ENCODE measurements at regions not wholly inside any gene's neighbourhood (a gene's known extent, or its start where the extent isn't known, plus 50 kb on each side); places are given as distances from the start of the nearest gene placed in this dataset.
"Not testable (repeated sequence)": the region's sequence is repeated elsewhere in the genome, so short reads cannot be mapped to it uniquely, and the experiment has no call there.

GRCh38 chr1:199020051-199020450, 381.2 kb downstream of the PTPRC start:
- Histone ChIP-seq H3K27ac (no peak overlapping the region), H3K4me3 (no peak overlapping the region)

- no peak overlapping the region for H3K27ac ChIP-seq
- no peak overlapping the region for H3K4me3 ChIP-seq
Observed at GRCh38 chr1:199020904-199021303, 382.1 kb downstream of the PTPRC start.

GRCh38 chr1:199029401-199029800, 390.6 kb downstream of the PTPRC start:
- no peak overlapping the region for H3K27ac ChIP-seq

GRCh38 chr1:199029855-199030254, 391.0 kb downstream of the PTPRC start:
- H3K27ac ChIP-seq: no peak overlapping the region
- H3K4me3 ChIP-seq: no peak overlapping the region

More at GRCh38 chr1:199029401-199029800, 390.6 kb downstream of the PTPRC start:
- no peak overlapping the region for H3K4me3 ChIP-seq

GRCh38 chr1:199030541-199030940, 391.7 kb downstream of the PTPRC start:
- not testable (repeated sequence) for H3K27ac ChIP-seq, H3K4me3 ChIP-seq

GRCh38 chr1:199031170-199031569, 392.3 kb downstream of the PTPRC start:
- not testable (repeated sequence) for H3K4me3 ChIP-seq, H3K27ac ChIP-seq

GRCh38 chr1:199032479-199032878, 393.6 kb downstream of the PTPRC start:
- not testable (repeated sequence) for H3K27ac ChIP-seq, H3K4me3 ChIP-seq

- Histone ChIP-seq H3K4me3 (no peak overlapping the region), H3K27ac (no peak overlapping the region)
Observed at GRCh38 chr1:199033661-199034060, 394.8 kb downstream of the PTPRC start.

- no peak overlapping the region for H3K4me3 ChIP-seq
- H3K27ac ChIP-seq: no peak overlapping the region
Observed at GRCh38 chr1:199038156-199038555, 399.3 kb downstream of the PTPRC start.

GRCh38 chr1:199040076-199040905, 401.5 kb downstream of the PTPRC start:
- H3K27ac ChIP-seq: no peak overlapping the region
- H3K4me3 ChIP-seq: no peak overlapping the region

GRCh38 chr1:199041173-199041914, 402.5 kb downstream of the PTPRC start:
- Histone ChIP-seq H3K4me3 (no peak overlapping the region), H3K27ac (no peak overlapping the region)

- H3K4me3 ChIP-seq: no peak overlapping the region
- peak overlapping the region in 1 of 21 experiments; percentile 11 for H3K27ac ChIP-seq
Observed at GRCh38 chr1:199042193-199042592, 403.4 kb downstream of the PTPRC start.

- Histone ChIP-seq H3K27ac (no peak overlapping the region), H3K4me3 (no peak overlapping the region)
Observed at GRCh38 chr1:199044191-199044590, 405.4 kb downstream of the PTPRC start.

GRCh38 chr1:199046618-199047017, 407.8 kb downstream of the PTPRC start:
- no peak overlapping the region for H3K4me3 ChIP-seq
- H3K27ac ChIP-seq: no peak overlapping the region

GRCh38 chr1:199054694-199055093, 415.9 kb downstream of the PTPRC start:
- Histone ChIP-seq H3K4me3 (no peak overlapping the region), H3K27ac (no peak overlapping the region)

- Histone ChIP-seq H3K4me3 (no peak overlapping the region), H3K27ac (no peak overlapping the region)
Observed at GRCh38 chr1:199057322-199057721, 418.5 kb downstream of the PTPRC start.

GRCh38 chr1:199058281-199058680, 419.4 kb downstream of the PTPRC start:
- Histone ChIP-seq H3K4me3 (no peak overlapping the region), H3K27ac (no peak overlapping the region)

- no peak overlapping the region for H3K27ac ChIP-seq
Observed at GRCh38 chr1:199064971-199065370, 426.1 kb downstream of the PTPRC start.

GRCh38 chr1:199067483-199067882, 428.6 kb downstream of the PTPRC start:
- no peak overlapping the region for H3K4me3 ChIP-seq
- H3K27ac ChIP-seq: no peak overlapping the region

More at GRCh38 chr1:199064971-199065370, 426.1 kb downstream of the PTPRC start:
- H3K4me3 ChIP-seq: no peak overlapping the region

GRCh38 chr1:199071080-199071479, 432.2 kb downstream of the PTPRC start:
- Histone ChIP-seq H3K27ac (no peak overlapping the region), H3K4me3 (no peak overlapping the region)

GRCh38 chr1:199073166-199073565, 434.3 kb downstream of the PTPRC start:
- Histone ChIP-seq H3K27ac (no peak overlapping the region), H3K4me3 (no peak overlapping the region)
